Activated T-helper 1 cell treated with anti-CD3 and anti-CD28 coated beads, Interleukin-12 subunit alpha, Interleukin-12 subunit beta, Interleukin-2, Interleukin-4 antibody, amounts not matched to agents 30 ng/mL and 10 ng/mL and 1 ng/mL, durations not matched to agents 14 hours and 24 hours and 36 hours (primary cell): ENCODE measurements at regions not wholly inside any gene's neighbourhood (a gene's known extent, or its start where the extent isn't known, plus 50 kb on each side); places are given as distances from the start of the nearest gene placed in this dataset.
"Not testable (repeated sequence)": the region's sequence is repeated elsewhere in the genome, so short reads cannot be mapped to it uniquely, and the experiment has no call there.

Experiments used
- DNase-seq: peaks from one replicate; pipeline ENCODE4 v3.0.0; 2021; ENCODE audit warnings: low spot score
- H3K27ac Mint-ChIP-seq: one replicate; pipeline ENCODE4 v1.8.0; 2021; ENCODE audit warnings: mild to moderate bottlenecking, mixed read lengths
- H3K27me3 Mint-ChIP-seq: one replicate; pipeline ENCODE4 v1.8.0; 2022; ENCODE audit warnings: mild to moderate bottlenecking, moderate library complexity, mixed read lengths; ENCODE audit not compliant: insufficient read depth
- H3K36me3 Mint-ChIP-seq: one replicate; pipeline ENCODE4 v1.8.0; 2021; ENCODE audit warnings: low read depth, mixed read lengths
- H3K4me1 Mint-ChIP-seq: one replicate; pipeline ENCODE4 v1.8.0; 2021; ENCODE audit warnings: low read depth, mixed read lengths
- H3K4me3 Mint-ChIP-seq: one replicate; pipeline ENCODE4 v1.8.0; 2021; ENCODE audit warnings: mild to moderate bottlenecking, moderate library complexity, mixed read lengths
- H3K9me3 Mint-ChIP-seq: one replicate; pipeline ENCODE4 v1.8.0; 2021; ENCODE audit warnings: mixed read lengths
- intact Hi-C: fragments of 100-400 bp; cut with micrococcal nuclease; formaldehyde crosslinking; loops from one replicate; pipeline ENCODE4 v1.15.1; 2024

- Mint-ChIP-seq H3K36me3 (no peaks in the 10 kb centered on the region), H3K4me1 (no peaks in the 10 kb centered on the region), H3K27me3 (no peaks in the 10 kb centered on the region), H3K9me3 (no peaks in the 10 kb centered on the region), H3K27ac (no peak overlapping the region), H3K4me3 (no peak overlapping the region)
- intact Hi-C loops: no loop called here
- DNase-seq: no peak
Measured at GRCh38 chr16:73404001-73404400, 356.1 kb upstream of the ZFHX3 start.

GRCh38 chr16:73403291-73403690, 355.4 kb upstream of the ZFHX3 start:
- no peak for DNase-seq
- no peak overlapping the region for H3K4me3 Mint-ChIP-seq
- no peaks in the 10 kb centered on the region for H3K36me3 Mint-ChIP-seq
- no peaks in the 10 kb centered on the region for H3K4me1 Mint-ChIP-seq
- no peak overlapping the region for H3K27ac Mint-ChIP-seq
- no peaks in the 10 kb centered on the region for H3K9me3 Mint-ChIP-seq
- H3K27me3 Mint-ChIP-seq: no peaks in the 10 kb centered on the region
- intact Hi-C loops: no loop called here

DNA sequence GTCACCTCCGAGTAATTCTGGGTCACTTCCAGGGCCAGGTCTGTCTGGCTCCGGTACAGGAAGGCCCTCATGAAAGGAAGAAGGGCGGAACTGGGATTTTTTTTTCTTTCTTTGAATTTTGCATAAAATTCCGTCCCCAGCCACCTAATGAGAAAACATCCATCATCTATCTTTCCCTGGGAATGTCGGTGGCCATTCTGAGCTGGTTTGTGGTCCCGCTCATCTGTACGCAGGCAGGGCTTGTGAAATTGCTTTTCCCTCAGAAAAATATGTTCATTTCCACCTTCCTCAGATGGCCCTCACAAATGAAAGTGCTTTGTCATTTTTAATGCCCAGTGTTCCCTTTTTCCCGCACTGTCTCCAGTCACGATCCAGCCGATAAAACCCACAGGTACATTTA, 353.0 kb upstream of the ZFHX3 start:
- no peaks in the 10 kb centered on the region for H3K4me1 Mint-ChIP-seq
- H3K9me3 Mint-ChIP-seq: no peaks in the 10 kb centered on the region
- intact Hi-C loops: no loop called here
- no peak overlapping the region for H3K4me3 Mint-ChIP-seq
- no peak for DNase-seq
- H3K27me3 Mint-ChIP-seq: no peaks in the 10 kb centered on the region
- no peaks in the 10 kb centered on the region for H3K36me3 Mint-ChIP-seq
- no peak overlapping the region for H3K27ac Mint-ChIP-seq

DNA sequence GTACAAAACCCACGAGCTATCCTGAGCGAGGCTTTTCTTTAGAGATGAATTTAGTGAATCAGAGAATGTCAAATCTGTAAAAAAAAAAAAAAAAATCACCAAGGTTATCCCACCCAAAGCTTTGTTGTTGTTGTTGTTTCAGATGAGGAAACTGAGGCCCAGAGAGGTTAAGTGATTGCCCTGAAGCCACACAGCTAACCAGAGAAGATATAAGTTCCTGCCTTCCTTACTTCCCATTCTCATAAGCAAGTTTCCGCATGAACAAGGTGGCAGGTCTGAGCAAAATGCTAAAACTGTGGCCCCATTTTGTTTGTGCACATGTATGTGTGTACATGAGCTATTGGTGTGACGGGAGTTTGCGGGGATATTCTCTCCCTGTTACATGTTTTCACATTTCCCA, 352.1 kb upstream of the ZFHX3 start:
- no peak overlapping the region for H3K27ac Mint-ChIP-seq
- no peaks in the 10 kb centered on the region for H3K27me3 Mint-ChIP-seq
- no peak for DNase-seq
- no peak overlapping the region for H3K4me3 Mint-ChIP-seq
- intact Hi-C loops: no loop called here
- H3K4me1 Mint-ChIP-seq: no peaks in the 10 kb centered on the region
- H3K36me3 Mint-ChIP-seq: no peaks in the 10 kb centered on the region
- H3K9me3 Mint-ChIP-seq: no peaks in the 10 kb centered on the region

DNA sequence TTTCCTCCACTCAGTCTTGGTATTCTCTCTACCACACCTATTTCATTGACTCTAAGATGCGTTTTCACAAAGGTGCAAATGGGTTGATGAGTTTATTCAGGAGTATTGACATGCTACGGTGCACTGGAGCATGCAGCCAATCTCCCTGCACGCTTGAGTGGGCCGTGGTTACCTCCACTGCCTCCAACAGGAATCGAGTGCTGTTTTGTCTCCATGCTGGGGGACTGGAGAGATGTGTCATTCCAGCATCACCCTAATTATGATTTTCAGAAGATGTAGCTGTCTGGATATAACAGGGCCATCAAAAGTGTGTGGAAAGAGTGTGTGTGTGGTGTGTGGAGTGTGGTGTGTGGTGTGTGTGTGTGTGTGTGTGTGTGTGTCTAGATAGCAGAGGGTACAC, 351.6 kb upstream of the ZFHX3 start:
- Mint-ChIP-seq H3K9me3 (no peaks in the 10 kb centered on the region), H3K27ac (no peak overlapping the region), H3K4me3 (no peak overlapping the region), H3K36me3 (no peaks in the 10 kb centered on the region), H3K4me1 (no peaks in the 10 kb centered on the region), H3K27me3 (no peaks in the 10 kb centered on the region)
- intact Hi-C loops: no loop called here
- no peak for DNase-seq

GRCh38 chr16:73398604-73399003, 350.7 kb upstream of the ZFHX3 start:
- H3K27ac Mint-ChIP-seq, H3K4me3 Mint-ChIP-seq, intact Hi-C loops, H3K27me3 Mint-ChIP-seq, H3K36me3 Mint-ChIP-seq, H3K9me3 Mint-ChIP-seq, DNase-seq, H3K4me1 Mint-ChIP-seq: not testable (repeated sequence)

- Mint-ChIP-seq H3K4me1 (no peaks in the 10 kb centered on the region), H3K27ac (no peak overlapping the region), H3K9me3 (no peaks in the 10 kb centered on the region), H3K4me3 (no peak overlapping the region), H3K36me3 (no peaks in the 10 kb centered on the region), H3K27me3 (no peaks in the 10 kb centered on the region)
- intact Hi-C loops: no loop called here
- DNase-seq: no peak
Measured at GRCh38 chr16:73396556-73396955, 348.6 kb upstream of the ZFHX3 start.

- no peaks in the 10 kb centered on the region for H3K36me3 Mint-ChIP-seq
- no peaks in the 10 kb centered on the region for H3K9me3 Mint-ChIP-seq
- no peak overlapping the region for H3K4me3 Mint-ChIP-seq
- no peak for DNase-seq
- H3K27me3 Mint-ChIP-seq: no peaks in the 10 kb centered on the region
- intact Hi-C loops: no loop called here
- no peaks in the 10 kb centered on the region for H3K4me1 Mint-ChIP-seq
- H3K27ac Mint-ChIP-seq: no peak overlapping the region
Measured at GRCh38 chr16:73390936-73391335, 343.0 kb upstream of the ZFHX3 start.

DNA sequence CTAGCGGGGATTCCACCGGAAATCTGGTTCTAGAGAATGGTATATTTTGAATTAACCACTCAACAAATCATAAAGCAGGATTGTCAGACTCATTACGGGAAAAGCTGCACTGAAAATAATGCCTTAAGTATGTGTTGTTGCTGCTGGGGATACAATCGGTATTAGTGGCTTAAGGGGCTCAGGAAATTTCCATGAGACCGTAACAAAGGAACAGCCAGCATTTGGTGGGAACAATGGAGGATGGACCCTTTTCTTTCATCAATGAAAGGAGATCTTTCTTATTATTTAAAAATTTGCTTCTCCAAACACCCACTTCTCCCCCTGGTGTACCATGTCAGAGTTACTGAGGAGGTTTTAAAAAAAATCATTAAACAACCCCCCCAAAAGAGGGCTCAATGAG, 342.6 kb upstream of the ZFHX3 start:
- no peaks in the 10 kb centered on the region for H3K36me3 Mint-ChIP-seq
- intact Hi-C loops: no loop called here
- H3K27ac Mint-ChIP-seq: no peak overlapping the region
- no peak overlapping the region for H3K4me3 Mint-ChIP-seq
- no peaks in the 10 kb centered on the region for H3K9me3 Mint-ChIP-seq
- no peaks in the 10 kb centered on the region for H3K4me1 Mint-ChIP-seq
- H3K27me3 Mint-ChIP-seq: no peaks in the 10 kb centered on the region
- DNase-seq: no peak

DNA sequence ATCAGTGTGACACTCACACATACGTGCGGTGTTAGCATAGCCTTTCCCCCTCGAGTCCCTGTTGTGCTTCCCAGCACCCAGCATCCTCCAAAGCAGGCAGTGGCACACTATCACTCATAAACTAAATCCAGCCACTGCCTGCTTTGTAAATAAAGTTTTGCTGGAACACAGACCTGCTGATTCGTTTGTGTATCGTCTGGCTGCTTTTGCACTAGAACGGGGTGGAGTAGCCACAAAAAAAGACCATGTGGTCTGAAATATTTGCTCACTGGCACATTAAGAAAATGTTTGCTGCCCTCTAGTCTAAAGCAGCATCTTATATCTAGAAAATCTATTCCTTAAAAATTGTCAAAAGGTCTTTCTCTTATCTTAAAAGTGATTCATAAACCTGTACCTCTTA, 341.2 kb upstream of the ZFHX3 start:
- DNase-seq: no peak
- Mint-ChIP-seq H3K27ac (no peak overlapping the region), H3K9me3 (peaks cover 3% of the 10 kb centered on the region), H3K36me3 (no peaks in the 10 kb centered on the region), H3K4me1 (no peaks in the 10 kb centered on the region), H3K4me3 (no peak overlapping the region), H3K27me3 (no peaks in the 10 kb centered on the region)
- intact Hi-C loops: no loop called here

- H3K36me3 Mint-ChIP-seq: no peaks in the 10 kb centered on the region
- intact Hi-C loops: no loop called here
- H3K4me1 Mint-ChIP-seq: no peaks in the 10 kb centered on the region
- H3K27me3 Mint-ChIP-seq: no peaks in the 10 kb centered on the region
- H3K4me3 Mint-ChIP-seq: no peak overlapping the region
- H3K9me3 Mint-ChIP-seq: peaks cover 3% of the 10 kb centered on the region
- no peak for DNase-seq
- no peak overlapping the region for H3K27ac Mint-ChIP-seq
Measured at GRCh38 chr16:73387979-73388378, 340.1 kb upstream of the ZFHX3 start.

- no peak overlapping the region for H3K27ac Mint-ChIP-seq
- no peak for DNase-seq
- H3K4me3 Mint-ChIP-seq: no peak overlapping the region
- H3K4me1 Mint-ChIP-seq: no peaks in the 10 kb centered on the region
- no peaks in the 10 kb centered on the region for H3K27me3 Mint-ChIP-seq
- no peaks in the 10 kb centered on the region for H3K36me3 Mint-ChIP-seq
- intact Hi-C loops: no loop called here
- peaks cover 3% of the 10 kb centered on the region for H3K9me3 Mint-ChIP-seq
Measured at GRCh38 chr16:73385696-73386095, 337.8 kb upstream of the ZFHX3 start.

DNA sequence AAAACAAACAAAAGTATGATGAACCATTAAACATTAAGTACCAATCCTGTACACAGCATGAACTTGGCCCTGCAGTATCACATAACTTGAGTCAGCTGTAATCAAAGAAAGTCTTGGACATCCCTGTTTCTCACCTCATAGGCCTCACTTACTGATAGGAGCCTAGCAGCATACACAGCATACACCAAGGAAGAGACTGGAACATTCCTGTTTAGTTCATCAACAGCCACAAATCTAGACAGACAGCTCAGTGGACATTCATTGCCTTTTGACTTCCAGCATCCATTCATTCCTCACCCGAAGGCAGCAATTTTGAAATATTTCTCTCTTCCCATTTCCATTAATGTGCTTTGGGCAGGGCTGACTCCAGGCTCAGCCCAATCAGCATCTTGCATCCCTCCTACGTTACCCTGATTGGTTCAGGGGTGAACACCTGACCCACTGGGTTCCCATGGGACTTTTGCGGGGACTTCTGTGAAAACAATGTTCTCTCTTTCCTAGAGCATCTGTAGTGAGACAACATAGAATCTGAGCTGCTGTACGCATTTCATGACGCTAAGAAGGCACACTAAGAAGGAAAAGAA, 336.7 kb upstream of the ZFHX3 start:
- no peak for DNase-seq
- Mint-ChIP-seq H3K27ac (no peak overlapping the region), H3K36me3 (no peaks in the 10 kb centered on the region), H3K9me3 (peaks cover 3% of the 10 kb centered on the region), H3K4me3 (no peak overlapping the region), H3K27me3 (no peaks in the 10 kb centered on the region), H3K4me1 (no peaks in the 10 kb centered on the region)
- intact Hi-C loops: no loop called here

GRCh38 chr16:73383988-73384365, 336.0 kb upstream of the ZFHX3 start:
- no peak for DNase-seq
- peaks cover 3% of the 10 kb centered on the region for H3K9me3 Mint-ChIP-seq
- H3K4me1 Mint-ChIP-seq: no peaks in the 10 kb centered on the region

More at GRCh38 chr16:73383988-73384365, 336.0 kb upstream of the ZFHX3 start:
- no peaks in the 10 kb centered on the region for H3K27me3 Mint-ChIP-seq
- H3K4me3 Mint-ChIP-seq: no peak overlapping the region
- H3K27ac Mint-ChIP-seq: no peak overlapping the region
- intact Hi-C loops: no loop called here
- H3K36me3 Mint-ChIP-seq: no peaks in the 10 kb centered on the region
